ENCODE measurements at regions not wholly inside any gene's neighbourhood (a gene's known extent, or its start where the extent isn't known, plus 50 kb on each side); places are given as distances from the start of the nearest gene placed in this dataset.

- CTCF ChIA-PET: no interaction called here
- Histone ChIP-seq H3K79me2 (ENCODE audit: low read depth) (no peaks in the 10 kb centered on the region), H3K4me1 (replicated peaks; ENCODE audit: insufficient read depth) (peaks cover 3% of the 10 kb centered on the region), H3F3A (ENCODE audit: insufficient read depth, low read depth) (no peaks in the 10 kb centered on the region), H3K4me2 (no peak overlapping the region), H3K27ac (no peak overlapping the region), H3K27me3 (ENCODE audit: insufficient read depth, low read depth) (no peaks in the 10 kb centered on the region), H2AFZ (no peak overlapping the region), H3K9me3 (ENCODE audit: insufficient read depth, low read depth) (no peaks in the 10 kb centered on the region), H3K36me3 (ENCODE audit: low read depth) (no peaks in the 10 kb centered on the region), H3K4me3 (no peak overlapping the region), H3K9me2 (ENCODE audit: insufficient read depth) (no peaks in the 10 kb centered on the region), H4K20me1 (ENCODE audit: insufficient read depth) (no peaks in the 10 kb centered on the region)
- intact Hi-C loops (cut with micrococcal nuclease; ENCODE audit: unreplicated experiment): loop anchor here (10.0 kb wide), 2 partner anchors 337 to 427 kb away; no protein-coding TSS in a partner anchor
- TF ChIP-seq, protein P1, sequence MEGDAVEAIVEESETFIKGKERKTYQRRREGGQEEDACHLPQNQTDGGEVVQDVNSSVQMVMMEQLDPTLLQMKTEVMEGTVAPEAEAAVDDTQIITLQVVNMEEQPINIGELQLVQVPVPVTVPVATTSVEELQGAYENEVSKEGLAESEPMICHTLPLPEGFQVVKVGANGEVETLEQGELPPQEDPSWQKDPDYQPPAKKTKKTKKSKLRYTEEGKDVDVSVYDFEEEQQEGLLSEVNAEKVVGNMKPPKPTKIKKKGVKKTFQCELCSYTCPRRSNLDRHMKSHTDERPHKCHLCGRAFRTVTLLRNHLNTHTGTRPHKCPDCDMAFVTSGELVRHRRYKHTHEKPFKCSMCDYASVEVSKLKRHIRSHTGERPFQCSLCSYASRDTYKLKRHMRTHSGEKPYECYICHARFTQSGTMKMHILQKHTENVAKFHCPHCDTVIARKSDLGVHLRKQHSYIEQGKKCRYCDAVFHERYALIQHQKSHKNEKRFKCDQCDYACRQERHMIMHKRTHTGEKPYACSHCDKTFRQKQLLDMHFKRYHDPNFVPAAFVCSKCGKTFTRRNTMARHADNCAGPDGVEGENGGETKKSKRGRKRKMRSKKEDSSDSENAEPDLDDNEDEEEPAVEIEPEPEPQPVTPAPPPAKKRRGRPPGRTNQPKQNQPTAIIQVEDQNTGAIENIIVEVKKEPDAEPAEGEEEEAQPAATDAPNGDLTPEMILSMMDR (conservative IDR thresholded peaks at IDR 0.05): no peak
- no peak for TF ChIP-seq EZH2 (IDR thresholded peaks at IDR 0.05; ENCODE audit: low read depth)
- POLR2A ChIA-PET (ENCODE audit: unreplicated experiment): no interaction called here
- no peak for DNase-seq
- BruUV-seq (replicated peaks): no TSS peak
These were observed 497.0 kb upstream of the USP24 start for GRCh38 chr1:55712148-55712547.

DNA sequence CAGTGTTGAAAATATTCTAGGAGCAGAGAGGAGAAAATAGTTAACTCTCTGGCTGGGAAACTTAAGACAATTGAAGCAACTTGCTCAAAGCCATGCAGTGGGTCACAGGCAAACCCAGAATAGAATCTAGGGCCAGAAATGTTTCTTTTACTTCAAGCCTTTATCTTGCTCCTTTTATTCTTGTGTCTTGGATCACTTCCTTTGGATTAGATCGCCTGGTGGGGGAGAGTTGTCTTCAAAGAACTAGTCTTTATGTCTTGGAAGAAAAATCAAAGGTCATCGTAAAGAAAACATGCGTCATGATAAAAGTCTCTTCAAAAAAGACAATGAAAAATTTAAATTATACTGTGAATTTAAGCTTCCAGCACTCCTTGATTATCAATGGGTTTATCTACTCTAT is 493.6 kb upstream of the USP24 start:
- no peaks in the 10 kb centered on the region for H3K27me3 ChIP-seq (ENCODE audit: insufficient read depth, low read depth)
- H3K36me3 ChIP-seq (ENCODE audit: low read depth): no peaks in the 10 kb centered on the region
- BruUV-seq (replicated peaks): no TSS peak
- CTCF ChIA-PET: no interaction called here
- no peaks in the 10 kb centered on the region for H3K9me2 ChIP-seq (ENCODE audit: insufficient read depth)
- no peaks in the 10 kb centered on the region for H3K9me3 ChIP-seq (ENCODE audit: insufficient read depth, low read depth)
- H3K4me1 ChIP-seq (replicated peaks; ENCODE audit: insufficient read depth): no peaks in the 10 kb centered on the region
- no peaks in the 10 kb centered on the region for H3K79me2 ChIP-seq (ENCODE audit: low read depth)
- no peak overlapping the region for H3K27ac ChIP-seq
- no peak for TF ChIP-seq EZH2 (IDR thresholded peaks at IDR 0.05; ENCODE audit: low read depth)
- TF ChIP-seq, protein P1 (conservative IDR thresholded peaks at IDR 0.05): no peak
- POLR2A ChIA-PET (ENCODE audit: unreplicated experiment): no interaction called here
- intact Hi-C loops (cut with micrococcal nuclease; ENCODE audit: unreplicated experiment): no loop called here
- no peak for DNase-seq
- no peak overlapping the region for H3K4me3 ChIP-seq
- H4K20me1 ChIP-seq (ENCODE audit: insufficient read depth): no peaks in the 10 kb centered on the region
- no peak overlapping the region for H3K4me2 ChIP-seq
- no peak overlapping the region for H2AFZ ChIP-seq
- H3F3A ChIP-seq (ENCODE audit: insufficient read depth, low read depth): no peaks in the 10 kb centered on the region

GRCh38 chr1:55707846-55708245 is 492.7 kb upstream of the USP24 start:
- no TSS peak for BruUV-seq (replicated peaks)

More at GRCh38 chr1:55707846-55708245, 492.7 kb upstream of the USP24 start:
- no peaks in the 10 kb centered on the region for H3K36me3 ChIP-seq (ENCODE audit: low read depth)
- H3K9me3 ChIP-seq (ENCODE audit: insufficient read depth, low read depth): no peaks in the 10 kb centered on the region
- no peak overlapping the region for H3K4me2 ChIP-seq
- H3K27ac ChIP-seq: no peak overlapping the region
- no peaks in the 10 kb centered on the region for H3F3A ChIP-seq (ENCODE audit: insufficient read depth, low read depth)
- H3K9me2 ChIP-seq (ENCODE audit: insufficient read depth): no peaks in the 10 kb centered on the region
- intact Hi-C loops (cut with micrococcal nuclease; ENCODE audit: unreplicated experiment): no loop called here
- no peak for DNase-seq
- H3K27me3 ChIP-seq (ENCODE audit: insufficient read depth, low read depth): no peaks in the 10 kb centered on the region
- POLR2A ChIA-PET (ENCODE audit: unreplicated experiment): no interaction called here
- H3K4me3 ChIP-seq: no peak overlapping the region
- no peaks in the 10 kb centered on the region for H3K4me1 ChIP-seq (replicated peaks; ENCODE audit: insufficient read depth)
- no peaks in the 10 kb centered on the region for H3K79me2 ChIP-seq (ENCODE audit: low read depth)
- TF ChIP-seq, protein P1 (conservative IDR thresholded peaks at IDR 0.05): no peak
- no peak for TF ChIP-seq EZH2 (IDR thresholded peaks at IDR 0.05; ENCODE audit: low read depth)
- H4K20me1 ChIP-seq (ENCODE audit: insufficient read depth): no peaks in the 10 kb centered on the region
- CTCF ChIA-PET: no interaction called here
- no peak overlapping the region for H2AFZ ChIP-seq
